ENCODE measurements at regions not wholly inside any gene's neighbourhood (a gene's known extent, or its start where the extent isn't known, plus 50 kb on each side); places are given as distances from the start of the nearest gene placed in this dataset.

- no peak for TF ChIP-seq CTCF (IDR thresholded peaks at IDR 0.05; ENCODE audit: borderline replicate concordance, control extremely low read depth, extremely low read depth, insufficient read depth, missing control alignments)
- no peak for DNase-seq (ENCODE audit: low spot score)
- in situ Hi-C loops (cut with MboI; ENCODE audit: low sequenced_read_pairs, unreplicated experiment), result no loop called here
Observed at GRCh38 chr18:31235856-31236255, 73.2 kb upstream of the DSC1 start.

- in situ Hi-C loops (cut with MboI; ENCODE audit: low sequenced_read_pairs, unreplicated experiment), result no loop called here
Observed at GRCh38 chr18:31237142-31237541, 74.5 kb upstream of the DSC1 start.

GRCh38 chr18:31241425-31241824 is 76.5 kb upstream of the DSG1 start:
- no peak for DNase-seq (ENCODE audit: low spot score)
- in situ Hi-C loops (cut with MboI; ENCODE audit: low sequenced_read_pairs, unreplicated experiment), result no loop called here
- no peak for TF ChIP-seq CTCF (IDR thresholded peaks at IDR 0.05; ENCODE audit: borderline replicate concordance, control extremely low read depth, extremely low read depth, insufficient read depth, missing control alignments)

More at GRCh38 chr18:31237142-31237541, 74.5 kb upstream of the DSC1 start:
- no peak for DNase-seq (ENCODE audit: low spot score)
- TF ChIP-seq CTCF (IDR thresholded peaks at IDR 0.05; ENCODE audit: borderline replicate concordance, control extremely low read depth, extremely low read depth, insufficient read depth, missing control alignments), result no peak

GRCh38 chr18:31241900-31242409 is 76.0 kb upstream of the DSG1 start:
- TF ChIP-seq CTCF (IDR thresholded peaks at IDR 0.05; ENCODE audit: borderline replicate concordance, control extremely low read depth, extremely low read depth, insufficient read depth, missing control alignments), result no peak
- DNase-seq (ENCODE audit: low spot score), result no peak
- in situ Hi-C loops (cut with MboI; ENCODE audit: low sequenced_read_pairs, unreplicated experiment), result no loop called here

GRCh38 chr18:31243740-31244512 is 74.0 kb upstream of the DSG1 start:
- no peak for TF ChIP-seq CTCF (IDR thresholded peaks at IDR 0.05; ENCODE audit: borderline replicate concordance, control extremely low read depth, extremely low read depth, insufficient read depth, missing control alignments)
- in situ Hi-C loops (cut with MboI; ENCODE audit: low sequenced_read_pairs, unreplicated experiment), result no loop called here
- no peak for DNase-seq (ENCODE audit: low spot score)

- in situ Hi-C loops (cut with MboI; ENCODE audit: low sequenced_read_pairs, unreplicated experiment), result no loop called here
- DNase-seq (ENCODE audit: low spot score), result no peak
- TF ChIP-seq CTCF (IDR thresholded peaks at IDR 0.05; ENCODE audit: borderline replicate concordance, control extremely low read depth, extremely low read depth, insufficient read depth, missing control alignments), result no peak
Observed at GRCh38 chr18:31244771-31245394, 73.1 kb upstream of the DSG1 start.
